WTC11 (cell line): ENCODE measurements at regions not wholly inside any gene's neighbourhood (a gene's known extent, or its start where the extent isn't known, plus 50 kb on each side); places are given as distances from the start of the nearest gene placed in this dataset.
A peak's percentile ranks its signal among the peaks of the same experiment; 100 is the strongest.

Experiments
- ATAC-seq: fragments of 200-7000 bp; cut with Tn5 transposase; 2 replicates; pipeline ENCODE4 v1.10.0; 2021; ENCODE audit warnings: mild to moderate bottlenecking, moderate library complexity
- CTCF ChIA-PET: fragments of 300-600 bp; sonication (Branson Sonifier 250); formaldehyde crosslinking; loops from one replicate; lab custom pipeline; 2021; ENCODE audit warnings: antibody characterized with exemption; lab: Charles Lee
- POLR2A ChIA-PET: fragments of 350-600 bp; sonication (Branson Sonifier 250); formaldehyde crosslinking; loops from one replicate; lab custom pipeline; 2021; ENCODE audit warnings: antibody characterized with exemption; lab: Charles Lee
- DNase-seq: peaks from one replicate; pipeline ENCODE4 v3.0.0; 2021; ENCODE audit warnings: low spot score
- H3K27ac Mint-ChIP-seq: 2 replicates; pipeline ENCODE4 v1.8.0; 2021; ENCODE audit warnings: mixed read lengths
- H3K27me3 Mint-ChIP-seq: 2 replicates; pipeline ENCODE4 v1.8.0; 2021; ENCODE audit warnings: low read depth, mild to moderate bottlenecking, moderate library complexity, mixed read lengths
- H3K36me3 Mint-ChIP-seq: 2 replicates; pipeline ENCODE4 v1.8.0; 2021; ENCODE audit warnings: mixed read lengths
- H3K4me1 Mint-ChIP-seq: 2 replicates; pipeline ENCODE4 v1.8.0; 2022; ENCODE audit warnings: mixed read lengths
- H3K4me3 Mint-ChIP-seq: 2 replicates; pipeline ENCODE4 v1.8.0; 2021; ENCODE audit warnings: mild to moderate bottlenecking, moderate library complexity, mixed read lengths
- H3K9me3 Mint-ChIP-seq: 2 replicates; pipeline ENCODE4 v1.8.0; 2021; ENCODE audit warnings: mixed read lengths
- ATF6 ChIP-seq: sonication (generic); formaldehyde crosslinking; IDR thresholded peaks from 2 replicates; pipeline ENCODE4 v1.8.1; 2023; ENCODE audit warnings: mild to moderate bottlenecking, missing genetic modification reagents
- CBFB ChIP-seq: sonication (generic); formaldehyde crosslinking; IDR thresholded peaks from 2 replicates; pipeline ENCODE4 v1.8.1; 2022; ENCODE audit warnings: mild to moderate bottlenecking, low read depth, missing genetic modification reagents
- E2F5 ChIP-seq: sonication (generic); formaldehyde crosslinking; IDR thresholded peaks from 2 replicates; pipeline ENCODE4 v1.8.1; 2022; ENCODE audit warnings: mild to moderate bottlenecking, moderate library complexity, missing genetic modification reagents
- ETV6 ChIP-seq: sonication (generic); formaldehyde crosslinking; IDR thresholded peaks from 2 replicates; pipeline ENCODE4 v1.8.1; 2022; ENCODE audit warnings: mild to moderate bottlenecking, missing genetic modification reagents
- KAT7 ChIP-seq: sonication (generic); formaldehyde crosslinking; IDR thresholded peaks from 2 replicates; pipeline ENCODE4 v1.8.1; 2023; ENCODE audit warnings: missing genetic modification reagents, mild to moderate bottlenecking, borderline replicate concordance
- MYBL2 ChIP-seq: sonication (generic); formaldehyde crosslinking; IDR thresholded peaks from 2 replicates; pipeline ENCODE4 v1.8.1; 2023; ENCODE audit warnings: mild to moderate bottlenecking, moderate library complexity, missing genetic modification reagents
- PREB ChIP-seq: sonication (generic); formaldehyde crosslinking; IDR thresholded peaks from 2 replicates; pipeline ENCODE4 v1.8.1; 2022; ENCODE audit warnings: mild to moderate bottlenecking, missing genetic modification reagents, moderate library complexity, borderline replicate concordance
- SP1 ChIP-seq: sonication (generic); formaldehyde crosslinking; conservative IDR thresholded peaks from 2 replicates; pipeline ENCODE4 v1.8.1; 2022; ENCODE audit warnings: missing genetic modification reagents
- ZBTB21 ChIP-seq: sonication (generic); formaldehyde crosslinking; IDR thresholded peaks from 2 replicates; pipeline ENCODE4 v1.8.1; 2023; ENCODE audit warnings: mild to moderate bottlenecking, missing genetic modification reagents, borderline replicate concordance
- ZNF263 ChIP-seq: sonication (generic); formaldehyde crosslinking; IDR thresholded peaks from 2 replicates; pipeline ENCODE4 v1.8.1; 2022; ENCODE audit warnings: low read depth, mild to moderate bottlenecking, moderate library complexity, missing genetic modification reagents
- ZNF281 ChIP-seq: sonication (generic); formaldehyde crosslinking; IDR thresholded peaks from 2 replicates; pipeline ENCODE4 v1.8.0; 2023; ENCODE audit warnings: mild to moderate bottlenecking, missing genetic modification reagents
- ZNF317 ChIP-seq: sonication (generic); formaldehyde crosslinking; IDR thresholded peaks from 2 replicates; pipeline ENCODE4 v1.8.1; 2023; ENCODE audit warnings: low read depth, mild to moderate bottlenecking, moderate library complexity, missing genetic modification reagents, borderline replicate concordance
- TF ChIP-seq, protein P1 (sequence below): fragments of 250-450 bp; sonication (Bioruptor Pico); IDR thresholded peaks from 2 replicates; pipeline ENCODE4 v1.9.0; 2021; ENCODE audit warnings: mild to moderate bottlenecking
- TF ChIP-seq, protein P2 (sequence below): sonication (generic); formaldehyde crosslinking; IDR thresholded peaks from 2 replicates; pipeline ENCODE4 v1.8.0; 2023; ENCODE audit warnings: missing genetic modification reagents, mild to moderate bottlenecking, borderline replicate concordance
- TF ChIP-seq, protein P3 (sequence below): fragments of 250-450 bp; sonication (Bioruptor Pico); IDR thresholded peaks from 2 replicates; pipeline ENCODE4 v2.1.2; 2022; ENCODE audit warnings: mild to moderate bottlenecking, moderate library complexity

DNA sequence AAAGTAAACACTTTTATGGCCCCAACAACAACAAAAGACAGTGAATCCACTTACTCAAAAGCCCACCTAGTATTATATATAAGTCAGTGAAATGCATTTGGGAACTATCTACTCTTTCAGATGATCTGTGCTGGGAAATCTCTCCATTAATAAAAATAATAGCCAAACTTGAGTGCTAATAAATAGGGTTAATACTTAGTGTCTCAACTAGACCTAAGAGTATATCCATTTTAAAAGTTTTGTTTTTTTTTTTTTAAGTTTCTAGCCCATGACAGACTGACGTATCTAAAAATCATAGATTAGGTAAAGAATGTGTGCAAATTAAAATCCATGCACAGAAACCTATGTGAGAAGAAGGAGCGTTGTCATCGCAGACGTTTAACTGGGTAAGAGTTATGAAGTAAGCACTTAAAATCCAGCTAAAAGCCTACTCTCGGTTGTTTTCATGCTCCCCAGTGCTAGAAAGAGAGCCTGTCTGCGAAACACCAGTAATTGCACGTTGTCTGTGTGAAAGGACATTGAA is 83.4 kb upstream of the PELI1 start:
- TF ChIP-seq ZNF263 (CRISPR knock-in tag) = no peak
- TF ChIP-seq, protein P1, sequence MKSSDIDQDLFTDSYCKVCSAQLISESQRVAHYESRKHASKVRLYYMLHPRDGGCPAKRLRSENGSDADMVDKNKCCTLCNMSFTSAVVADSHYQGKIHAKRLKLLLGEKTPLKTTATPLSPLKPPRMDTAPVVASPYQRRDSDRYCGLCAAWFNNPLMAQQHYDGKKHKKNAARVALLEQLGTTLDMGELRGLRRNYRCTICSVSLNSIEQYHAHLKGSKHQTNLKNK (CRISPR knock-in tag) = no peak
- no peak for TF ChIP-seq PREB (CRISPR knock-in tag)
- no peak for TF ChIP-seq KAT7 (CRISPR knock-in tag)
- no peak for TF ChIP-seq CBFB (CRISPR knock-in tag)
- no peak for TF ChIP-seq SP1 (CRISPR knock-in tag)
- no peak for TF ChIP-seq ATF6 (CRISPR knock-in tag)
- no peak for TF ChIP-seq E2F5 (CRISPR knock-in tag)
- TF ChIP-seq ZBTB21 (CRISPR knock-in tag) = no peak
- TF ChIP-seq MYBL2 (CRISPR knock-in tag) = no peak
- no peak for TF ChIP-seq ZNF317 (CRISPR knock-in tag)
- TF ChIP-seq, protein P2, sequence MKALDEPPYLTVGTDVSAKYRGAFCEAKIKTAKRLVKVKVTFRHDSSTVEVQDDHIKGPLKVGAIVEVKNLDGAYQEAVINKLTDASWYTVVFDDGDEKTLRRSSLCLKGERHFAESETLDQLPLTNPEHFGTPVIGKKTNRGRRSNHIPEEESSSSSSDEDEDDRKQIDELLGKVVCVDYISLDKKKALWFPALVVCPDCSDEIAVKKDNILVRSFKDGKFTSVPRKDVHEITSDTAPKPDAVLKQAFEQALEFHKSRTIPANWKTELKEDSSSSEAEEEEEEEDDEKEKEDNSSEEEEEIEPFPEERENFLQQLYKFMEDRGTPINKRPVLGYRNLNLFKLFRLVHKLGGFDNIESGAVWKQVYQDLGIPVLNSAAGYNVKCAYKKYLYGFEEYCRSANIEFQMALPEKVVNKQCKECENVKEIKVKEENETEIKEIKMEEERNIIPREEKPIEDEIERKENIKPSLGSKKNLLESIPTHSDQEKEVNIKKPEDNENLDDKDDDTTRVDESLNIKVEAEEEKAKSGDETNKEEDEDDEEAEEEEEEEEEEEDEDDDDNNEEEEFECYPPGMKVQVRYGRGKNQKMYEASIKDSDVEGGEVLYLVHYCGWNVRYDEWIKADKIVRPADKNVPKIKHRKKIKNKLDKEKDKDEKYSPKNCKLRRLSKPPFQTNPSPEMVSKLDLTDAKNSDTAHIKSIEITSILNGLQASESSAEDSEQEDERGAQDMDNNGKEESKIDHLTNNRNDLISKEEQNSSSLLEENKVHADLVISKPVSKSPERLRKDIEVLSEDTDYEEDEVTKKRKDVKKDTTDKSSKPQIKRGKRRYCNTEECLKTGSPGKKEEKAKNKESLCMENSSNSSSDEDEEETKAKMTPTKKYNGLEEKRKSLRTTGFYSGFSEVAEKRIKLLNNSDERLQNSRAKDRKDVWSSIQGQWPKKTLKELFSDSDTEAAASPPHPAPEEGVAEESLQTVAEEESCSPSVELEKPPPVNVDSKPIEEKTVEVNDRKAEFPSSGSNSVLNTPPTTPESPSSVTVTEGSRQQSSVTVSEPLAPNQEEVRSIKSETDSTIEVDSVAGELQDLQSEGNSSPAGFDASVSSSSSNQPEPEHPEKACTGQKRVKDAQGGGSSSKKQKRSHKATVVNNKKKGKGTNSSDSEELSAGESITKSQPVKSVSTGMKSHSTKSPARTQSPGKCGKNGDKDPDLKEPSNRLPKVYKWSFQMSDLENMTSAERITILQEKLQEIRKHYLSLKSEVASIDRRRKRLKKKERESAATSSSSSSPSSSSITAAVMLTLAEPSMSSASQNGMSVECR = no peak
- no peak for TF ChIP-seq ZNF281 (CRISPR knock-in tag)
- TF ChIP-seq, protein P3, sequence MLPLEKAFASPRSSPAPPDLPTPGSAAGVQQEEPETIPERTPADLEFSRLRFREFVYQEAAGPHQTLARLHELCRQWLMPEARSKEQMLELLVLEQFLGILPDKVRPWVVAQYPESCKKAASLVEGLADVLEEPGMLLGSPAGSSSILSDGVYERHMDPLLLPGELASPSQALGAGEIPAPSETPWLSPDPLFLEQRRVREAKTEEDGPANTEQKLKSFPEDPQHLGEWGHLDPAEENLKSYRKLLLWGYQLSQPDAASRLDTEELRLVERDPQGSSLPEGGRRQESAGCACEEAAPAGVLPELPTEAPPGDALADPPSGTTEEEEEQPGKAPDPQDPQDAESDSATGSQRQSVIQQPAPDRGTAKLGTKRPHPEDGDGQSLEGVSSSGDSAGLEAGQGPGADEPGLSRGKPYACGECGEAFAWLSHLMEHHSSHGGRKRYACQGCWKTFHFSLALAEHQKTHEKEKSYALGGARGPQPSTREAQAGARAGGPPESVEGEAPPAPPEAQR (CRISPR knock-in tag) = no peak
- TF ChIP-seq ETV6 = no peak
- peak overlapping the region; percentile 82 for H3K4me3 Mint-ChIP-seq
- peaks cover 3% of the 10 kb centered on the region for H3K36me3 Mint-ChIP-seq
- DNase-seq (no peak), ATAC-seq (no peak)
- no peaks in the 10 kb centered on the region; the same call in 1 of the 2 replicates for H3K27me3 Mint-ChIP-seq
- H3K27ac Mint-ChIP-seq = peak overlapping the region; percentile 99
- CTCF ChIA-PET = interaction anchor here (0.6 to 2.1 kb wide), 7 partner anchors 9 to 178 kb away, joined by 3 to 10 read pairs (median 3); no protein-coding TSS in a partner anchor
- POLR2A ChIA-PET = interaction anchor here (0.9 to 1.4 kb wide), 5 partner anchors 9 to 40 kb away, joined by 3 to 8 read pairs (median 3); no protein-coding TSS in a partner anchor
- no peaks in the 10 kb centered on the region for H3K9me3 Mint-ChIP-seq
- H3K4me1 Mint-ChIP-seq = peaks cover 54% of the 10 kb centered on the region
